RPMI8226 (cell line): ENCODE measurements at regions not wholly inside any gene's neighbourhood (a gene's known extent, or its start where the extent isn't known, plus 50 kb on each side); places are given as distances from the start of the nearest gene placed in this dataset.

ENCODE experiments used
- DNase-seq: peaks from one replicate; pipeline ENCODE4 v3.0.0-alpha.2; 2015

DNA sequence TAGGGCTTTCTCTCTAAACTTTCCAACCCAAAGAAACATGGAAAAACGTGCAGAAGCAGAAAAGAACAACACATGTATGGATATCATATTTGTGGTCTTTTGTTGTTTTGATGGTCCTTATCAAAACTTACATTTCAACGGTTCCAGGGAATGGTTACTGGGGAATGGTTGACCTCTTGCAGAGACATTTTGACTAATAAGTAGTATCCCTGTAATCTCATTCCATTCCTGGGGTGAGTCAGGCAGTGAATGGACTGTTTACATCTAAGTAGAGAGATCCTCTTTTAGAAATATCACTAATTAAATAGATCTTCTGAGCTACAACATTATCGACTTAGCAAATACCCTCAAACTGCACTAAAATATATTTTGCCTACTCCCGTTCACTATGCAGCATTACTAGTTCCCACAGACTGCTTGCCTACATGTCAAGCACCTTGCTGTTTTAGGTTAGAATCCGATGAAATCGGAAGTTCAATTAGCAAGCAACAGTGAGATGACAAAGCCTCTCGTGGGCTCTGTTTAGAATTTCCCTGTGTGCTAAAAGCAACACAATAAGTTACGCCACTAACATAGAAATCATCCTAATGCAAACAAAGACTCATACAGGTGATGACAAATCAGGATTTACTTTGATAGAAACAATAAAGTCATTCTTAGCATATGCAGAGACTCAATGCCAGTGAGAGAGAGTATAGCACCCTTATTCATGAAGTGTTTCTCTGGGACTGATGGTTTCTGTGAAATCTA, 797.7 kb upstream of the ARGLU1 start:
- DNase-seq: no peak

DNA sequence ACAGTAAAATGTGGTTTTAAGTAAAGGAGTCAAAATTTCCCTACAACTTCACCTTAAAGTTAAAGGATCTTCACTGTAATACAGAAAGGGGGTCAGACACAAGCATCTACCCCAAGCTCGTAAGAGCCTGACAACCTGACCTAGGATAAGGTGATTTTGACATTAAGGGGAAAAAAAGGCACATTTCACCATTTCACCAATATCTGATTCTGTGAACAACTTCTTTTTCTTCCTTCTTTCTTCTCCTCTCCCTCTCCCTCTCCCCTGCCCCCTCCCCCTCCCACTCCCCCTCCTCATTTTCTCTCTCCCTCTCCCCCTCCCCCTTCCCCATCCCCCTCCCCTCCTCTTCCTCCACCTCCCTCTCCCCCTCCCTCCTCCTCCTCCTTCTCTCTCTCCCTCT, 796.7 kb upstream of the ARGLU1 start:
- no peak for DNase-seq

DNA sequence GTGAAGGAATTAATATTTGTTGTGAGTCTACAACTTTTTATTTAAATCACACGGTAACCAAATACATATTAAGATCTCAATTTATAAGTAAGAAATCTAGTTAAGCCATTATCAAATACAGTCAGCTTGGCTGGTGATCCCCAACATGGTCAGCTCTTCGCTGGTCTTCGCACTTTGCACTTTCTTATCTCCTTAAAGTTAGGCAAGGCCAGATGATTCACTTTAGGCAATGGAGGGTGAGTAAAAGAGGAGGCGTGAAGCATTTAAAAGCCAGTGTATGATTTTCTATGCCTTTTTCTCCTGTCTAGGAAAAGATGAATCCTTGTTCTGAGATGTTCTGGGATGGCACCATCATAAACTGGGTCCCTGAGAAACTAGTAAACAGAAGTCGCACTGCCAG, 793.7 kb upstream of the ARGLU1 start:
- no peak for DNase-seq

DNA sequence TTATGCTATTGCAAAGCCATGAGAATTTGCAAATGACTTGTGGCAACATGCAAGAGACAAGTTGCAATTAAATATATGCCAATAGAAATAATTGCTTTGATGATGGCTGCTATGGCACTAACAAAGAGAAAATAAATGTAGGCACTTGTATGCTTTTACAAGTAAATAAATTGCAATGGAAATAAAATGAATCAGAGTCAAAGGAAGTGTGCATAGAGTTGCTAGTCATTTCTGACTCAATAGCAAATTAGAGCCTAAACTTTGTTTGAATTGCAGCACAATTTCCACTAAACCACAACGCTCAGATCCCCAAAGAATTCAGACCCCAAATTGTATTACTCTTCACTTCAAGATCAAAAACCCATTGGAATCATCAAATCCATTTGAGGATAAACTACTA, 792.1 kb upstream of the ARGLU1 start:
- DNase-seq: no peak

DNA sequence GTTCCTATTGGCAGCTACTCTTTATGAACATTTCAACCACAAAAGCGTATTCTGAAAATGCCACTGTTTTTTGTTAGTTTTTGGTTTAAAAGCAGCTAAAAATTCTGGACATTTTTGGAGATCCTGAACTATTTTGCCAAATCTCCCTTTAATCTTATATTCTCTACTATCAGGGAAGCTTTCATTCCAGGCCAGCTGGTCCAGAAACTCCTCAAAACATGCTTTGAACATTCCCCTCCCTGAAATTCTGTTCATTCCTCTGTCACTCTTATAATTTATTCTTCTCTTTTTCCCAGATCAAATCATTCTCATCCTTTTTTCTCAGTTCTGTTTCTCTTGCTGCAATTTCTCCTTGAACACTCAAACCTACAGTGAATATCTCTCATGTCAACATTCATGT, 790.9 kb upstream of the ARGLU1 start:
- no peak for DNase-seq

DNA sequence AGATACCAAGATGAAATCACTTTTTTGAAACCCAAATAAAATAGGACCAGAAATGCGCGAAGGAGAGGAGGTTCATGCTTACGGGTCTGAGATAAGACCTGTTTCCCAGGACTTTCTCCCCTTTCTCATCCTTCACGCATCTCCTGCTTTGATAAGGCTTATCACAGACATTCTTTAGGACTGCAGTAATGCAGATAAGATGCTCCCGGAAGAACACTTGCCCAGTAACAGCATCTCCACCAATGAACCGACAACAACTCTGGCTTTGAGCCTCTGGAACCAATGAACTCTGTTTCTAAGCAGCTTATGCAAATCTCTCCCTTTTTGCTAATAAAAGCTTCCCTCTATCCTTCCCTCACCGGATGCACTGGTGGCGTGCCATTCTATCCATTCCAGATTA, 783.4 kb upstream of the ARGLU1 start:
- no peak for DNase-seq

DNA sequence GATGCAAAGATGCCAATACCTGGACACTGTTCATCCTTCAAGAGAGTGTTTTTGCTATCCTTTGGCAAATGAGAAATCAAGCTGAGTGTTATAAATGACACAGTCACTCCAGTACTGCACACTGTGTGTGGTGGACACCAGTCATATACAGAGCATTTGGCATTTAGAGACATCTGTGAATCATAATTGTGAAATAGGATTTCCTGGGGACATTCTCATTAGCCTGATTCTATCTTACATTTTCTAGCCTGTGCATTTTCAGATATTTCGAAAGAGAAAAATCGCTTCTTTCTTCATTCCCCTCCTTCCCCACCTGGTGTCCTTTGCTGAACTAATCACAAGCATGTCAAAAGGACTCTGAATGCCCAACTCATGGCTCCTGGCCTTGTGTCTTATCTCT, 781.0 kb upstream of the ARGLU1 start:
- DNase-seq: no peak

DNA sequence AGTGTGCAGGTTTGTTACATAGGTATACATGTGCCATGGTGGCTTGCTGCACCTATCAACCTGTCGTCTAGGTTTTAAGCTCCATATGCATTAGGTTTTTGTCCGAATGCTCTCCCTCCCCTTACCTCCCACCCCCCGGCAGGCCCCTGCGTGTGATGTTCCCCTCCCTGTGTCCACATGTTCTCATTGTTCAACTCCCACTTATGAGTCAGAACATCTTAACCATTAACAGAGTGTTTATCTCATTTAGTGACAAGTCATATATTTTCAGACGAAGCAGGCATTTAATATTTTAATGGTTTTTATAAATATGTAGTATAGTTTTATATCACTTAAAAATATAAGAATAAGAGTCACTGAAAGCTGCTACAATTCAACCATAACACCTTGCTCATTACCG, 780.5 kb upstream of the ARGLU1 start:
- DNase-seq: no peak

DNA sequence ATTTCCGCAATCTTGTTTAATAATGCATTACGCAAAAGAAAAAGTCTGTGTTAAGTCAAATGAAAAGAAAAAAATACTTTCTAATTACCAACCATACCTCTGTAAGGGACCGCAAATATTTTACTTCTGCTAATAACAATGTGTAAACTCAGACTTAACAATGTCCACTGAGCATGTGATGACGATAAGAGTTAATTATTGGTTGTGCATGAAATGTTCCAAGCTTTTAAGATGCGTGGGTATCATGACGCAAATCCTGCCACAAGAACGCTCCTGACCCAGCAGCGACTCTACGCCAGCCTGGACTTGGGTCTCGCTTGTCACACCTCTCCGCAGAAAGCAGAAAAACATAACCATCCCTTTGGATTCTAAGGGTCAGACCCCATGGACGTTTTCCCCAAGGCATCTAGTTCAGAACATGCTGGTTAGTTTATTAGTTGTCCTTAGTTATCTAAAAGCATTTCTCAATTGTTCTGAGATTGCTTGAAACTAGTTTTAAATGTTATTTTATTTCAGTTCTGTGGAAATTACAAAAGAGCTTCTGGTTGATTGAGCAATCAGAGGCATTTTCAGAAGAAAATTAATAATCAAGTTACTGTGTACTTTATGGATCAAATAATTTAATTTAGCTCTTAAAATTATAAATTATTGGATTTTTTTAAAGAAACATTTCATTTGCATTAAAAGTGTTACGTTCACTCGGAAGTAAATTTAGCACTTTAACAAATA, 779.9 kb upstream of the ARGLU1 start:
- DNase-seq: no peak

DNA sequence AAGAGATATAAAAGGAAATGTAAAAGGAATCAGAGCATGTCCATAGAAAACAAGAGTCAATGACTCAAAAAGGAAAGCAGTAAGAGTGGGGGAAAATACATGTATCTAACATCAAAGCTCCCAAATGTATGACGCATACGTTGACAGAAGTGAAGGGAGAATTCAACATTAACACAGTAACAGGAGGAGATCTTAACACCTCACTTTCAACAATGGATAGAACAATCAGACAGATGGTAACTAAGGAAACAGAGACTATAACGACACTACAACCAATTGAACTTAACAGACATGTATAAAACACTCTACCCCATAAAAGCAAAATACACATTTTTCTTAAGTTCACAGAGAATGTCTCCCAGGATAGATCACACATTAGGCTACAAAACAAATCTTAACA, 774.8 kb upstream of the ARGLU1 start:
- no peak for DNase-seq

DNA sequence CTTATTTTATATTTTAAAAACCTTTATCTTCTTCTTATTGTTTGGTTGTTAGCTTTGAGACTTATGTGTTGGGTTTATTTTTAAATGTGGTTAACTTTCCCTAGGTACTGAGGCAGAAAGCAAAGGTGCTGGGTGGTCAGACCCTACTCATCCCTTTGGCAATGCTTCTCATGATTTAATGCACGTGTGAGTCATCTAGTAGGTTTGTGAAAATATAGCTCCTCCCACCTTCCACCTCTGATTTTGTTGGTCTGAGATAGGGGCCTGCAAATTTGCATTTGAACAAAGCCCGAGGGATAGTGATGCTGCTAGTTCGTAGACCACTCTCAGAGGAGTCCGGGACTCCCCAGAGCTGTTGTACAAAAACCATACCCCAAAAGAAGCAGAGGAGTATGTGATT, 771.3 kb upstream of the ARGLU1 start:
- DNase-seq: no peak

DNA sequence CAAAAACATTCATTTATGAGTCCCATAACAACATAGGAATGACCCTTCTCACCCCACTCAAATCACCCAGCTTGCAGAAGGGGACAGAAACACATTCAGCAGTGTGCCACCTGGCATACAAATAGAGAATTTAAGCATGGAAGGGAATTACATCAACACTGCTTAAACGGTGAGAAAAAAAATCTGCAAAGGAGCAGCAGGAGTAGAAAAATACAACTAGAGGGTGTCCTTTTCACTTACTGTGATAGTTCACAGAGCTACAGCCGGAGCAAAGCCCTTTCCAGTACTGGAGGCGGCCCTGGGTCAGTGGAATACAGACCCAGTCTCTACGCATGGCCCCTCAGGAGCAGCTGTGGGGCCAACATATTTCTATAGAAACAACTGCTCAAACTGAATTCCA, 764.3 kb upstream of the ARGLU1 start:
- DNase-seq: no peak

DNA sequence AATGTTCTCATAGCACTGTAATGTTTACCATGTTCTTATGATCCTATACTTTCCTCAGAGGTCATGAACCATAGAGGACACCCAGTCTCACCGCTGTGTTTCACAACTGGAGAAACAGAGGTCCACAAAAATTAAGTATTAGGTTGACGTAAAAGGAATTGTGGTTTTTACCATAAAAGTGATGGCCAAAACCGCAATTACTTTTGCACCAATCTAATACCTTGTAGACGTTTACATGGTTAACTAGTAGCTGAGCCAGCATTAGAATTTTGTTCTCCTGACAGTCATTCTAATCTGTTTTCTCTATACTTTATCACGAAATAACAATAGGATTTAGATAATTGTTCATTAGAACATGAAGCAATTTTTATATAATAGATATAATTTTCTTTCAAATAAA, 763.4 kb upstream of the ARGLU1 start:
- no peak for DNase-seq

DNA sequence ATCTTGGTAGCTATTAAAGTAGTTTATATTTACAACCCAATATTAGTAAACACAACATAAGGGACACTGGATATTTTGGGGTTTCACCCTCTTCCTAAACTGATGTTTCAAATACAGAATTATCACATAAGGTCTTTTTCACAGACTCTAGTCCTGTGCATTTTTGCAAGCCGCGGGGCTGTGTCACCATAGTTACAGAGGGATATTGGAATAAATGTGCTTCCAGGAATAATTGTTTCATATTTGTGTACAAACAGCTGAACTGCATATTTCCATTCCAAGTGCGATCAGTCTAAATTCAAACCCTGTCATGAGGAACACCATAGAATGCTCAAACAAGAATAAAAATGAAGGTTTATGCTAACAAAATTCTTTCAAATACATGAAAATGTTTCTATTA, 762.5 kb upstream of the ARGLU1 start:
- DNase-seq: no peak

DNA sequence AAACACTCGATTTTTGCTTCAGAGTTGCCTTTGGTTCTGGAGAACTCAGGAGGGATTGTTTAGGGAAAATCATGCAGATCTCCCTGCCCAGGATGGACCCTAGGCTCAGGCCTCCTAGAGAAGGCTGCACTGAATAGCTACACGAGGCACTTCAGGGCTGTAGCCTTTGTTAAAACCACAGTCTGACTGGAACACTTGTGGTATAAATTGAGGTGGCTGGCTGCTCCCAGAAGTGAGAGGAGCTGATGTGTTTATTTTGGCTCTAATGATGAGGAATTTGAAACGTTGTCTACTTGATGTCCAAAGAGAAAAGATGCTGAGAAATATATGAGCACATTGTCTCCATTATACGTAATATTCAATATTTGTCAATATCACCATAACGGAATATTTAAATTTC, 762.1 kb upstream of the ARGLU1 start:
- DNase-seq: no peak

DNA sequence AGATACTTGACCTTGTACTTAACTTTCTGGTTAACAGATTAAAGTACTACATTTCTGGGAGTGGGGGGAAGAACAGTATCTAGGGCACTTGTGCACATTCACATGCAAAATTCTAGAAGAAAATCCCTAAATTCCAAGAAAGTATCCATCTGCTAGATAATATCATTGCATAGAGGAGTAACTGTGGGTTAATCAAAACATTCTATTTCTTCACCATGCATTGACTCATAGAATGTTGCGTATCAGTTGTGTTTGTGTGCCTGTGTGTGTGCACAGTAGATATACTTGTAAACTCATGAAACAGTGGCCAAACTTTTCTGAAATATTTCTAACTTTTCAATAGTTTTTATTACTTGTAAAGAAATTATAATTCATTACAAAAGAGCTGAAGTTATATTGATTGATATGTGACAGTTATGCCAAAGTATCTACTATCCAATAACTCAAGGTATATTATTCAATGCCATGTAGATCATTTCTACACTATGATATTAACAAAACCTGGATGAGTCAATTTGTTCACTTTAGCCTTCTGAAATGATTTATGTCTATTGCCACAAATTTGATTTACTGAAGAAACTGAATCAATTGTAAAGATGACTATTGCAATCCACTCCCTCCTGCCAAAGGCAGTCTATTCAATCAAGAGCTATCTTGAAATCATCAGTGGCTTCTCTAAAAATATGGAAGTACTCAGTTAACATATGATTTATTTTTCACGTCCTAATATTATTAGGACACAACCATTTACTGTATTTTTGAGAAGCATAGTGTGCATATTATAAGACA, 756.7 kb upstream of the ARGLU1 start:
- no peak for DNase-seq

DNA sequence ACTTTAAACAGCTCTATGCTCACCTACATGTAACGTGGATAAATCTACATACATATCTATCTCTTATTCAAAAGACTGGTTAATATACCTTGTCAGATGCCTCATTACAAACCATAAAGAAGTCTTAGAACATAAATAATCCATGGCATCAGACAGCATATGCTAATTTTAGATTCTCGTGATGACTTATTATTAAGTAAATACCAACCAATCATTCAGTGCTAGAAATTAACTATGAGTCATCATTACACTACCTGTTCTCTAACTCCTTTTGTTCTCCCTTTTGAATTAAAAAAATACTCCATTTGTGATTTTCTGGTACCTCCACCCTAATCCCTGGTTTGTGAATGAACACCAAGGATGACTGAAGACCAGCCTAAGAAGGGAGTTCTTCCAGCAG, 754.3 kb upstream of the ARGLU1 start:
- DNase-seq: no peak

DNA sequence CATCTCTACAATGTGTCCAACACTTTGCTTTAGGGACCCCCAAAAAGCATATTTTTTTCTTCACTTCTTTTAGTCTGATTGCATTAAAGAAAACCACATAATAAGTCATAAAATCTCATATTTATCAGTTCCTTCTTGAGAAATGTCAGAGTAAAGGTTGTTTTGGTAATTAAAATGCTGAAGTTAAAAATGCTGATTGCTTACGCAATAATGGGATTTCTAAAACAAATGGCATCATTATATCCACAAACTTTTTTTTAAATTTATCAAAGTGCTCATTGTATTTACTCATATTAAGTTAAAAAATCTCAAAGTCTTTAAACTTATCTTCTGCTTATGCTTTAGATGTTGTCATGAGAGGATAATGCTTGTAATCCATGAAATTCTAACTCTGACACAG, 737.2 kb upstream of the ARGLU1 start:
- DNase-seq: no peak

DNA sequence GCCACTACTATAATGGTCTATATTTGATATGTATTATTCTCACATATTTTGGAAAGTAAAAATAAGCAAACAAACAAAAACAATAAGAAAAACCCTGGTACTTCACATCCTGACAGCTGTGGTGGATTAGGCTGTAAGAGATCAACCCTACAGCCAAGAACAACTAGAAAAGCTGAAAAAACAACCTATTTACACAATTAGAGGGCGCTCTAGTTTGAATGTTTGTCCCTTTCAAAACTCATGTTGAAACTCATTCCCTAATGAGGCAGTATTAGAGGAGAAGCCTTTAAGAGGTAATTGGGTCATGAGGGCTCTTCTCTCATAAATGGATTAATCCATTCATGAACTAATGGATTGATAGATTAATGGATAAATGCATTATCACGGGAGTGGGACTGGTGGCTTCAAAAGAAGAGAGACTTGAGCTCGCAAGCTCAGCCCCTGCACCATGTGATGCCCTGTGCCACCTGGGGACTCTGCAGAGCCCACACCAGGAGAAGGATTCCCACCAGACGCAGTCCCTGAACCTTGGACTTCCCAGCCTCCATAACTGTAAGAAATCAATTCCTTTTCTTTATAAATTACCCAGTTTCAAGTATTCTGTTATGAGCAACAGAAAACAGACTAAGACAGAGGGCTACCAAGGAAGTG, 733.9 kb upstream of the ARGLU1 start:
- no peak for DNase-seq

DNA sequence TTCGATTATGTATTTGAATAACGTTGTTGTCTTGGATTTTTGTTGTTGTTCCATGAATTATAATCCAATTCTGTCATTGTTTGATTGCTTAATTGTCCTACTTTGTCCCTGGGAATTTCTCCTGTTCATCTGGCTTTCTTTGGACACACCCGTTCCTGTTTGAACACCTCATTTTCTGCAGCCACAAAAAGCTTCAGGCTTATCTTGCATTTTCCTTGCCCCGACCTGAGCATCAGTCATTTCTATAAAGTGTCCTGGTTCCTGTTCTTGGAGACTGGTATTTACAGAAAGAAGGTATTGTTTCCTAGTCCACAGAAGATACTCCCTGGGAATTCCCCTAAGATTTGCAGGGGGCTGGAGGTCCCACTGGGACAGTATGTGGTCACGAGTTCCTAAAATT, 731.8 kb upstream of the ARGLU1 start:
- no peak for DNase-seq

DNA sequence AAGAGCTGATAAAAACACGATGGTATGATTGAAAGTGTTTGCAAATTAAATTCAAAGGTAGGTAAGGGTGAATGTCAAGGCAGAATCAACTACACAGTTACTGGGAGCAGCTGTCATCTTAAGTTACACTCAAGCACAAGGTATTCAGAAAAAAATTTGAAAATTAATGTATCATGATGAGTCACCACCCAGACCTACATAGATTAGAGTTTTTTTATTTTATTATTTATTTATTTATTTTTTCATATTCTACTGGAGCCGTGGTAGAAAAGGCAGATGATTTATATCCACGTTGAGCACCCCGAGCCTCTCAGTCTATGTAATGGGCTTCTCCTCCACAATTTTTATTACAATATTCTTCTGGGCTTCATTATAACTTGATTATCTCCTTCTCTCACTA, 728.9 kb upstream of the ARGLU1 start:
- DNase-seq: no peak

DNA sequence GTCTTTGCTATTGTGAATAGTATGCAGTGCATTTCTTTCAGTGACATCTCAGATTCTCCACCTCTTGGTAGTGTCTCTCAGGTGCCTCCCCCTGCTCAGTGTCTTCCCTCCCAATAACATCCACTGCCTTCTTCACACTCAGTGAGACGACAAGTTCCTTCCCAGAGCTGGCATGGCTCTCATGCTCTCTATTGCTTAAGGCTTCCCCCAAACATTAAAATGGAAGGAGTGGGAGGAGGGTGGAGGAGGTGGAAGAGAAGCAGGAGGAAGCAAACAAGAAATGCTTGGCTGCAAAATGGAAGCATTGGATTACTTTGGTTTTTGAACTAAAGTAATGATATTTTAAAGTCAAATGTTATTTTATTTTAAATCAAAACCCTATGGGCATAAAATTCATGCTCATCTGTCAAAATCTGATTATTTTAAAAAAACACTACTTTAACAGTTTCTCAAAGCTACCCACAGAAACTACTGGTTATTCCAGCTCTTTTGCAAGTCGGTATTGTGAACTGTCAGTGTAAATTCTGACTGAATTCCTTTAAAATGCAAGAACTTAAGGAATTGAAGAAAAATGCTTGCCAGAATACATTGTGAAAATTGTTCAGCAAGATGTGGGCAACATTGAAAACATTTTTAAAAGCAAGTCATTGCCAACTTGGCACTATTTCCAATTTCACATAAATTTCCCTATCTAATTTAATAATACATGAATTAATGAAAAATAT, 727.6 kb upstream of the ARGLU1 start:
- DNase-seq: no peak

DNA sequence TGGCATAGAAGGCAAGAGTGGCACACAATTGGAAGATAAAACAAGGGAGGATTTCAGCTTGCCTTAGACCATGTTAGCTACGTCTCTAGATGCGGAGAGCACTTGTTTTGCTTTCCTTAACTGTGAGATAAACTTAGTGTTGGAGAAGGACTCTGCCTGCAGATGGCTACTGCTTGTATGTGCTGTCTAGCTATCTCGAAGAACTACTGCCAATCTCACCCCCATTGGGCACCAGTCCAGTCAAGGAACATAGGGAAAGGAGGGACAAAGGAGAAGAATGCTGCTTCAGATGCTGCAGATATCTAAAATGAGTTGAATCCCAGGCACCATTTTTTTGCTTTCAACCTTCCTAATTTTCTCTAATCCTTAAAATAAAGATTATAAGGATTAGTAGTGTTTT, 726.0 kb upstream of the ARGLU1 start:
- no peak for DNase-seq
